ENCODE measurements at regions not wholly inside any gene's neighbourhood (a gene's known extent, or its start where the extent isn't known, plus 50 kb on each side); places are given as distances from the start of the nearest gene placed in this dataset.

- DNase-seq, result no peak
Observed at GRCh38 chr2:120554625-120555032, 181.0 kb upstream of the GLI2 start.

DNA sequence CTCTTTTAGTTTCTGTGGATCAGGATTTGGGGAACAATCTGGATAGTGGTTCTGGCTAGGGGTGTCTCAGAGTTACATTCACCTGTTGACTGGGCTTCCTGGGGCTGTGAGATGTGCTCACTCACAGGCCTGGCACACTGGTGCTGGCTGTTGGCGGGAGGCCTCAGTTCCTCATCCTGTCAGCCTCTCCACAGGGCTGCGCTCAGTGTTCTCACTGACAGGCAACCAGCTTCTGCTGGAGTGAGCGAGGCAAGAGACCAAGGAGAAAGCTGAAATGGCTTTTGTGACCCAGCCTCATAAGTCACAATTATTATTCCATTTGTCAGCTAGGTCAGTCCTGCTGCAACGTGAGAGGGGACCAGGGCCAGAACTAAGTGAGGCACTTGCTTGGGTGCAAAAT, 180.6 kb upstream of the GLI2 start:
- DNase-seq, result no peak

- no peak for DNase-seq
Observed at GRCh38 chr2:120556911-120557310, 178.8 kb upstream of the GLI2 start.

- DNase-seq, result no peak
Observed at GRCh38 chr2:120558847-120559246, 176.8 kb upstream of the GLI2 start.

GRCh38 chr2:120559401-120559800, 176.3 kb upstream of the GLI2 start:
- no peak for DNase-seq

GRCh38 chr2:120560330-120560729, 175.3 kb upstream of the GLI2 start:
- no peak for DNase-seq

- DNase-seq, result no peak
Observed at GRCh38 chr2:120561379-120562035, 174.2 kb upstream of the GLI2 start.

DNA sequence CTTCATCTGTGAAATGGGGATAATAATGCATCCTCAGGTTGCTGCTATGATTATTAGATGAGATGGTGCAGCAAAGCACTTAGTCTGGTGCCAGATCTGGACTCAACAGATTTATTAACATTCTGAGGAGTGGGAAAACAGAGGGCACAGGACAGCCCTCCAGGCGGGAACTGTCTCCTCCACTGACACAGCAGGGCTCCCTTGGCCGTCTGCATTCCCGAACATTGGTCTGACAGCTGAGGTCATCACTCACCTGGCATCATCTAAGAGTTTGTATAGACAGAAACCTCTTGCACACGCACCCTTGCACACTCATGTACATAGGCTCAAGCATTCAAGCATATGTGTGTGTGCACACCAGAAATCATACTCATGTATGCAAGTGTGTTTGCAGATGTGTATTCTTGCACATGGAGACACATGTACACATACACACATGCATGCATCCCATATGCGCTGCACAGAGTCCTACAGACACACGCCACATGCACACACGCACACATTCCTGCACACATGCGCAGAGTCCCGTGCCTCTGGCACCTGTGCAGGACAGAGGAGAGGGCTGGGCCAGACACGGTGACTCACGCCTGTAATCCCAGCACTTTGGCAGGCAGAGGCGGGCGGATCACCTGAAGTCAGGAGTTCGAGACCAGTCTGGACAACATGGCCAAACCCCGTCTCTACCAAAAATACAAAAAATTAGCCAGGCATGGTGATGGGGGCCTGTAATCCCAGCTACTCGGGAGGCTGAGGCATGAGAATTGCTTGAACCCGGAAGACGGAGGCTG, 173.3 kb upstream of the GLI2 start:
- no peak for DNase-seq

DNA sequence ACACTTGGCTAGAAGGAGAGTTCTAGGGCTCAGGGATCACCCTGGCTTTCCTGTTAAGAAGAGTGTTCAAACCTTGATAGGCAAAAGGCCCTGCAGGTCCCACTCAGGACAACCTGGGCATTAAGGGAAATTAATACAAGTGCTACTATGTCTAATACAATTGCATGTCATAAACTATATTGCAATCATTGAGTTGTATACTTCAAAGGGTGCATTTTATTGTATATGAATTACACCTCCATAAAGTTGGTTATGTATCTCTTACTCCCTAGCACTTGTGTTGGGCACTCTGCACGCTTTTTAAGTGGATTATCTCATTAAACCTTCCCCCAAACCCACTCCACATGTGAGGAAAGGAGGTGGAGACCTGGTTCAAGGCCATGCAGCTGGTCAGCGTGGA, 172.1 kb upstream of the GLI2 start:
- DNase-seq, result no peak

DNA sequence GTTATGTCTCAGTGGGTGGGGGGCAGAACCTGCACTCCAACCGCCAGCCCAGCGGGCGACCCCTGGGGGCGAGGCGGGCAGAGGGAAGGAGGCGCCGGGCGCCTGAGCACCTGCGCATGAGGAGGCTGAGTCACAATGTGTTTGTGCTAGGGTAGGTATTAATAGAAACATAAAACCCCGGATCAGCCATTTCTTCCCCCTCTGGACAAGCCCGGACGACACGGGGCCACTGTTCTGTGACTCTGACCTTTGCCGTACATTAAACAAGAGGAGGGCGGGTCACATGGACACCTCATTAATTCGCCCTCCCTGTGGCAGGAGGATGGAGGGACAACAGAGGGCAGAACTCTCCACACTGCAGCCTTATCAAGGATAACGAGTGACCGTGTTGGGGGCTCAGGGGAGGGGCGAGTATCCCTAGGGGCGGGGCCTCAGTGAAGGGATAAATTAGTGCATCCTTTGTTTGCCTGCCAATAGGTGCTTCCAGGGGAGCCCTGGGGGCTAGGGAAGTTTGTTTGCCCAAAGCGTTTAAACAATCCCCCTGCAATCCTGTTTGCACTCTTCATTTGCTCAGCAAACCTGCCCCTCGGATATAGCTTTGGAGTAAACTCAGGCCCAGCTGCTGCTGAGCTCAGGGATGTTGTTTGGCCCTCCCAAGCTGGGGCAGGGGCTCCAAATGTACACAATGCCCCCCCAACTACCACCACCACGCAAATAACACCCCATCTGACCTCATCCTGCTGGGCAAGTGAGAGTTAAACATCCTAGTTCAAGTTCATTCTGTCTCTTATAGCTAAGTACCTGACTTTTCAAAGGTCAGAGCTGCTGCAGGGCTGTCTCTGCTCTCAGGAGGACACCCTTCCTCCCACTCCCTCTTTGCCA, 171.2 kb upstream of the GLI2 start:
- no peak for DNase-seq

DNA sequence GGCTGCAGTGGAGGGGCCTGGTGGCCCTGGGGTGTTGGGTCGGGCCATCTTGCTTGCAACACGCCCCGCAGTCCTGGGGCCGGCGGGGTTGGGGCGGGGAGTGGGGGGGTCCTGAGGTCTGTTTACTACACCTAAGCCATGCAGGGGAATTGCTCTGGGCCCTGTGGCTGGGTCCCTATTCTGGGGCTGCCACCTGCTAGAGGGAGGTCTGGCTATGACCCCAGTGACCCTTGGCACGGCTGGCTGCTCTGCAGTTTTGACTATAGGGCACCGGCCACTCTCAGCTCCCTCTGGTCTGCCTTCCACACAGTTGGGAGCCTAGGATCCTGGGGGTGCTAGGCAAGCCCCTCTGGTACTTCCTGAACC, 170.6 kb upstream of the GLI2 start:
- DNase-seq, result no peak

- no peak for DNase-seq
Observed at GRCh38 chr2:120565929-120566328, 169.7 kb upstream of the GLI2 start.

DNA sequence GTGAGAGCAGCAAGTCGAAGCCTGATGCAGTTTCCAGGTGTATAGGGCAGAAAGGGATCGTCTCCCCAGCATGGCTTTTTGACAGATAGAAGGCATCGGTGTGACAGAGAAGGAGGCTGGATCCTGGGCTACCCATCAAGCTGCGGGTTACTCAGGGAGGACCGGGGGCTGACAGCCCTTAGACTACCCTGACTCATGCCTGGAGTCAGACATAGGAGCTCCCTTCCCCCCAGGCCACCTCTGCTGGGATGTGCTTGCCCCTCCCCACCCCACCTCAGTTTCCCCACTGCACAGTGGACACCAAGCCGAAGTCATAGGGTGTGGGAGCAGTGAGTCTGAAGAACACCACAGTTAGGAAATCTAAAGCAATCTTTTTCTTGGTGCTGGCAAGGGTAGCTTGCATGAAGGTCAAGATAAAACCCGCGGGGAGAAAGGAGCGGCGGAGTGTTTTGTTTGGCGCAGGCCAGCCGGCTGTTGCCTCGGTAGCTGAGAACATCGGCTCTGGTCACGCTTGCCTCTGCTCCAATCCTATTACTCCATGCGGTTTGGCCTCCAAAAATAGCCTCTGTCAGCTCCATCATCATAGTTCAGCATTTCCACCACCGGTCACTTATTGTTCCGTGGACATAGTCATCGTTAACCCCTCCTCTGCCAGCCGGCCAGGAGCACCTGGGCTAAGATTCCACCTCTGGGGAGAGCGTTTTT, 169.2 kb upstream of the GLI2 start:
- DNase-seq, result no peak

GRCh38 chr2:120567128-120567527, 168.5 kb upstream of the GLI2 start:
- DNase-seq, result no peak

DNA sequence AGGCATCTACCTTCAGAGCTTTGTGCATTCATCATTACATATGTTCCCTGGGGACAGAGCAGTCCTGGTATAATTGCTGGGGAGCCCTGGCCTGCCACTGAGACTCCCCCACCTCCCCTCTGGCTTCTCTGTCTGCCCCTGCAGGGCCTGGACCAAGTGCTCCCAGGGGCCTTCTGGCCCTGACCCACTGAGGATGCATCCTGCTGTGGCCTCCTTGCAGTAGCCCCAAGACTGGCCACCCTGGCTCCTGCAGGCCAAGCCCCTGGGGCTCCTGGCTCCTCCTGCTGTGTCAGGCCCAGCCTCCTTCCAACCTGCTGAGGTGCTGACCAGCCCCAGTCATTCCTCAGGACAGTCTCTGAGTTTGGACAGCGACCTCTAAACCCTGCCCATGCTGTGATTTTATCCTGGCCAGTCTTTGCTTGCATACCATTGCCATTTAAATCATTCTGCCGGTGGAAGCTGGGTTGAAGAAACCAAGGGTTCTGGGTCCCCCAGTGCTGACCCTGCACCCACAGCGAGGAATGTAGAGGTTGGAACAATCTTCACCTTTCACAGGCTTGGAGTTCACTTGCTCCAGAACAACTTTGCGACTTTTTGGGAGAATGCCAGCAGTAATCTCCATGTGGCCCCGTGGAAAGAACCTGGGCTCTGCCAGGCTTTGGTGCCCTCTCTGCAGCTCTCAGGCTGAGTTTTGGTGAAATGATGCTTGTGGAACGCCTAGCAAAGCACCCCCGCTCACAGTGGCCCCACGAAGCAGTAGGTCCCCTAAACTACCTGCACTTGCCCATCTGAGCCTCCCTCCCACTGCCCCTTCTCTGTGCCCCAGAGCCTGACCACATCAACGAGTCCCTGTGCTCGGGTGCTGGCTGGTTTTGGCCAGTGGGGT, 167.3 kb upstream of the GLI2 start:
- DNase-seq, result no peak

DNA sequence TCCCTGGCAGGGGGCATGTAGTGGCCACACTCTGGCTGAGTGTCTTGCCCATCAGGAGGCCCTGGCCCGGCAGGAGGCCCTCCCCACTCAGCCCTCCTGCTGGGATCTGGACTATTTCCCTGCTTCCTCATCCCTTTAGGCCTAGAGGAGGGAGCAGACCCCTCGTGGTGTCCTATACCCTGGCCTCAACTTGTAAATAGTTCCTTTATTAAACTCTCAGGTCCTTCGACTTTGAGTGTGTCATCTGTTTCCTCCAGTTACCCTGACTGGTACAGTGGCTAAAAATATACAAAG, 166.7 kb upstream of the GLI2 start:
- DNase-seq, result no peak

- no peak for DNase-seq
Observed at GRCh38 chr2:120570001-120570400, 165.7 kb upstream of the GLI2 start.

GRCh38 chr2:120570546-120570945, 165.1 kb upstream of the GLI2 start:
- DNase-seq, result no peak

DNA sequence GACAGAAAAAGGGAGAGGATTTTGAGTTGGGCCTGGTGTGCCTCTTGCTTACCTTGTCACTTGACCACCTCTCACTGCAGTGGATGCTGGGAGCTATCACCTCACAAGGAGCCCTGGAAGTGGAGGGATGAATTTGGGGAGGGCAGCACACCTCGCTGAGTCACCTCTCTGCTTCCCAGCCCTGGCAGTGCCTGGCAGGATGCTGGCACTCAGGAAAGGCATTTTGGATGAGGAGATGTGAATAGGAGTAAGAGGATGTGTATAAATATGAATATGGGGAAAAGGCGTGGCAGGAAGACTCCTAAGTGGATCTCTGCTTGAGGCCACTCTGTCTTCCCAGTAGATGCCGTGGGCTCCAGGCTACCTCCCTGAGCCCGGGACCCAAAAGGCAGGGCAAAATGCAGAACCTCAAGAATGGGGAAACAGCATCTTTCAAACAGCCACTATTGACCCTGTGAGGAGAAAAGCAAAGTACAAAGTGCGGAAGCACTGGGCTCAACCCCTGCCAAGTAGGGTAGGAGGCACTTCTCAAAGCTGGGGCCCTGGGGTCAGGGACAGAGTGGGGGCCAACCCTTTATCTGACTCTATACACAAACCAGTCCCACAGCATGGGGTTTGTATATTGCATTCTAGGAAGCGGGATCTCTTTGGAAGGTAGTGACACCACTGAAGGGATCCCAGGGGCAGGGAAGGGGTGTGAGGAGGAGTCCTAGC, 164.5 kb upstream of the GLI2 start:
- no peak for DNase-seq

DNA sequence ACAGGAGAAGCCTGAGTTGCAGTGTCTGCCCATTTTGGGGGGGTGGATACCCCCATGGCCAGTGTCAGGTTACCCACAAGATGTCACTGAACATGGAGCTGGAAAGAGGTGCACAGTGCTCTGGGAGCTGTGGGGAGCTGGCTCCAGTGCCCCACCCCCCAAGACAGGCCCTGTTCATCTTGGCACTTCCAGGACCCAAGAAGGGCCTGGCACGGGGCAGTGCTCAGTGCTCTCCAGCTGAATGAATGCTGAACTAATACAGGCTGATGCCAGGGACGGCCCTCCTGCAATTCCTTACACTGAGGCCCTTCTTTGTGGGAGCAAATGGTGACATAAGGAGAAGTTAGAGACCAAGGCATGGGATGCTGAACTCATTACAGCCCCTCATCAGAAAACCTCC, 163.4 kb upstream of the GLI2 start:
- DNase-seq, result no peak

DNA sequence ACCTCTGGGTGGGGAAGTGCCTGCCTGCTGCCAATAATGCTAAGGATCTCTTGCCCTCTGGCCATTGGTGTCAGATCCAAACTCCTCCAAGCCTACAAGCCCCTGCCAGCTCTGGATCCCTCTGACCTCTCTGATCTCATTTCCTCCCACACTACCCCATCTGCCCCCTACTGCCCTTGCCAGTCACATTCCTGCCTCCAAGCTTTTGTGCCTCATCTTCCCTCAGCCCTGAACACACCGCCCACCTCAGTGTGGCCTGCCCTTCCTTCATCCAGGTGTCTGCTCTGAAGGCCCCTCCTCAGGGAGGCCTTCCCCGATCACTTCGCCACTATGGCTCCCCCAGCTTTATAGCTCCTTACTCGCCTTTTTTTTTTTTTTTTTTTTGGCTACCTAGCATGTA, 161.0 kb upstream of the GLI2 start:
- DNase-seq, result no peak

GRCh38 chr2:120575966-120576365, 159.7 kb upstream of the GLI2 start:
- no peak for DNase-seq
